GM21619 (cell line): ENCODE measurements at regions not wholly inside any gene's neighbourhood (a gene's known extent, or its start where the extent isn't known, plus 50 kb on each side); places are given as distances from the start of the nearest gene placed in this dataset.

Experiments used
- ATAC-seq: cut with Tn5 transposase; IDR thresholded peaks from one replicate; pipeline ENCODE4 v1.9.1; 2021; ENCODE audit not compliant: unreplicated experiment

- ATAC-seq: no peak
These were observed 186.0 kb upstream of the MKI67 start for GRCh38 chr10:128312250-128312649.

GRCh38 chr10:128314686-128315085 lies 188.5 kb upstream of the MKI67 start:
- ATAC-seq: no peak

DNA sequence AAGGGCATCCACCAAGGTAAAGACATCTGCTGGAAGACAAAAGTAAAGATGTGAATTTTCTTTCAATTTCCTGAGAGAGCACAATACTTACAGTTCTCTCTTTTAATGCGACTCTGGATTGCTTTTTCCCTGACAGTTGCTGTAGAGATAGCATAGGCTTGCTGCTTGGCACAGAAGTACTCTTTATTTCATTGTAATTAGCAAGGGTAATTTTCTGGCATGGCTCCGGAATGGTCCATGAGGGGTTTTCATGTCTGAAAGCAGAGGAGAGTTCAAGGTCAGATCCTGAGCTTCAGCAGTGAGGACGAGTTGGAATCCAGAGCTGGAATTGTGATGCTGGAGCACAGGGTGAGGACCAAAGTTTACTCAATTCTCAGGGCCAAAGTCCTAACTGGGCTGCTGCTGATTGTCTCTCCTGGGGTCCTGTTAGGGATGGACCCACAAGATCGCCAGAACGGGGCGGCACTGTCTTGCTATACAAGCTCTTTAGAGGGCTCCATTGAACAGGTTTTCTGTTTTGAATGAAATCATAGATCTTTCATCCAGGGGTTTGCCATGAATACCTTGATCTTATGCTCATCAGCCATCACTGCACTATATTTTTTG lies 190.0 kb upstream of the MKI67 start:
- ATAC-seq: no peak

- ATAC-seq: no peak
These were observed 190.7 kb upstream of the MKI67 start for GRCh38 chr10:128316925-128317324.

DNA sequence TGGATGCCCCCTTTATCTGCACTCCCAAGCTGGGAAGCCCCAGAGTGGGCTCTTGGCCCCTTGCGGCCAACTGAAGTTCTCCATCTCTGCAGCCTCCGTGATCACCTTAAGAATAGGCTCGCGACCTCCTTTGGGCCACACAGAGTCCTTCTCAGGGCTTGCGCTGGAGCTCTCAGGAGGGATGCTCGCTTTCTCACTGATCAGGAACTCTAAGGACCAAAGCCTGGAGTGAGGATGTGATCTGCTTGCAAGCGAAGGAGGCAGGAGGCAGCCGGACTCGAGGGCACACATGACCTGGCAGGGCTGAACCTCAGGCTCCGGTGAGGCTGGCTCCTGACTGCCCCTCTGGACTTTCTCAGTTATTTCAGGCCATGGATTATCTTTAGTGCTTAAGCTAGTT lies 192.1 kb upstream of the MKI67 start:
- no peak for ATAC-seq

DNA sequence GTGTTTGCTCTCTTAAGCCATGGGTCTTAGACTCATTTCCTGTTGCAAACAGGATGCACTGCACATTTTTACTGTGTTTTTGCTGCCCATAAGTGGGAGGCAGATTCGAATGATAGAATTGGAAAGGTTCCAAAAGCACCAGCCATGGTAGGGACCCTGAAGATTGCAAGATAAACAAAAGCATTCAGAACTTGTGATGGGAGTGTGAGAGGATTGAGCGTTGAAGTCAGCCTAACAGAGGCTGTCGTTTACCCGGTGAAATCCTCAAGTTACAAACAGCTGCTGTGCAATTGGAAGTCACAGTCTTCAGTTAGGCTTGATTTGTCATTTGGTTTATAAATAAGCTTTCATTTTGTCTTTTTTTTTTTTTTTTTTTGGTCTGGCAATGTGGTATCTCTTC lies 192.7 kb upstream of the MKI67 start:
- ATAC-seq: no peak

GRCh38 chr10:128322106-128322505 lies 195.9 kb upstream of the MKI67 start:
- no peak for ATAC-seq

GRCh38 chr10:128322950-128323349 lies 196.7 kb upstream of the MKI67 start:
- no peak for ATAC-seq

DNA sequence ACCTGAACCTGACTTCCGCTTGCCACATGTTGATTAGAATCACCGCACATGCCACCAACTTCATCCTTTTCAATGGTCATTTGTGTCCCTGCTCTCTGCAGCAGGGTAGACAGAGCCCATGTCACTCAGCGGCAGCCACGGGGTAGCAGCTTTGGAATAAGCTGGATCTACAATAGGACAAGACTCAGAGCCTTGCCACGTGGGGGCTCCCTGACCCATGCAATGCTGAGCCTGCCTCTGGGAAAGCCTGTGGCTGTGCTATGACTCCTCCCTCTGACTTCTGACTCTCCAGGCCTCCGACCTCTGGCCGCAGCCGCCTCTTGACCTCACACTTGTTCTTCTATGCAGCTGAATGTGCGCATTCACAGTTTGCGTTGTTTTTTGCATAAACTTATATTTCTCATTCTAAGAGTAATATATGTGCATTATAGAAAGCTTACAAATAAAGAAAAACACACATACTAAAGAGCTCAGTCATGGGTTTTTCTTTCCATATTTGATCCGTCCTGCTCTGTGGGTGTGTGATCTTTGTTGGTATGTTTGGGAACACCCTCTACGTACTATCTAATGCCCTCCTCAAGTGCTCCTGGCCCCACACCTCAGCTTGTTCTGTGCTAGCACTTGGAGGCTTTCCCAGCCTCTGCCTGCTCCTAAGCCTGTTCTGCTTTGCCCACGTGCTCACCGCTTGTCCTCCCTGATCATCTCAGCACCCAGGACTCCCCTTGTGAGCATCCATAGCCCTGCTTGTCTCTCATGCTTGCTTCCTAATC lies 198.0 kb upstream of the MKI67 start:
- ATAC-seq: no peak

DNA sequence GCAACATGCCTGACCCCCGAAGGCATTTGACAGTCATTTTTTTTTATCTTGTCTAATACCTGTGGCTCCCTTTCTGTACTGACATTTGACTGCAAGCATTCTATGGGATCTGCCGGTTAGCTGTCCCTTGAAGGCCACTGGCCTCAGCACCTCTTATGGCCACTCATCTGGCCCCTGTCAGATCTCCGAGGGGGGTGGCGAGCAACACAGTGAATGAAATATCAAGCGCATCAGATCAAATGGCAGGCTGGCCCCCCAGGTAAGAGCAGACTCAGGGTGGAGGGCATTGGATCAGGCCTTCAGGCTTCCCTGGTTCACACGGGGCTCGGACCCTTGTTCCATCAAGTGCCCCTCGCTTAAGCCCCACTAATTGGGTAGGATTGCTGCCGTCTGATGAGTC lies 199.6 kb upstream of the MKI67 start:
- no peak for ATAC-seq

GRCh38 chr10:128326251-128326650 lies 200.0 kb upstream of the MKI67 start:
- no peak for ATAC-seq

- no peak for ATAC-seq
These were observed 200.6 kb upstream of the MKI67 start for GRCh38 chr10:128326851-128327250.

GRCh38 chr10:128336401-128336800 lies 210.2 kb upstream of the MKI67 start:
- no peak for ATAC-seq

- no peak for ATAC-seq
These were observed 211.7 kb upstream of the MKI67 start for GRCh38 chr10:128337860-128338378.

DNA sequence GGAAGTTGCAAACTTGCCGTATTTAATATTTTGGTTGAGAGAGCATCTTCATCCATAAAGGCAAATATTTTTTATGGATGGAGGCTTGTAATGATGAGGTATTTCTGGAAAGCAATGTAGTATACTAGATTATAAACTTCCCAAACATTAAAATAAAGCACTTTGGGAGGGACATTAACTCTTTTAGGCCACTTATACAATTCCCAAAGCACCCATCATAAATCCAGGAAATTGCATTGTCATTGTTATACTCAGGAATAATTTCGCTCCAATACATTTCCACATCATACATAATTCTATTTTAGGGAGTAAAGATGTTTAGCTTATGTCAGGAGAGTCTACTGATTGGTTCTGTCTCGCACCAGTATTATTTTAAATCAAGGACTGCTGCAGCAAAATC lies 212.7 kb upstream of the MKI67 start:
- no peak for ATAC-seq

GRCh38 chr10:128339753-128340152 lies 213.5 kb upstream of the MKI67 start:
- no peak for ATAC-seq

DNA sequence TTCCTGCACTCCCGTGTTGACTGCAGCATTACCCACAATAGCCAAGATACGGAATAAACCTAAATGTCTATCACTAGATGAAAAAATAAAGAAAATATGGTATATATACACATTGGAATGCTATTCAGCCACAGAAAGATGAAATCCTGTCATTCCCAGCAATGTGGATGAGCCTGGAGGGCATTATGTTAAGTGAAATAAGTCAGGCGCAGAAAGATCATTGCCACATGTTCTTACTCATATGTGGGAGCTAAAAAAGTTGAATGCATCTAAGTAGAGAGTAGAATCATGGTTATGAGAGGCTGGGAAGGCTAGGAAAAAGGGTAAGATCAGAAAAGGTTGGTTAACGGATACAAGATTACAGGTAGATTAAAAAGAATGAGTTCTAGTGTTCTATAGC lies 219.1 kb upstream of the MKI67 start:
- ATAC-seq: no peak

GRCh38 chr10:128360783-128361182 lies 234.6 kb upstream of the MKI67 start:
- no peak for ATAC-seq

GRCh38 chr10:128361487-128361886 lies 235.3 kb upstream of the MKI67 start:
- no peak for ATAC-seq

DNA sequence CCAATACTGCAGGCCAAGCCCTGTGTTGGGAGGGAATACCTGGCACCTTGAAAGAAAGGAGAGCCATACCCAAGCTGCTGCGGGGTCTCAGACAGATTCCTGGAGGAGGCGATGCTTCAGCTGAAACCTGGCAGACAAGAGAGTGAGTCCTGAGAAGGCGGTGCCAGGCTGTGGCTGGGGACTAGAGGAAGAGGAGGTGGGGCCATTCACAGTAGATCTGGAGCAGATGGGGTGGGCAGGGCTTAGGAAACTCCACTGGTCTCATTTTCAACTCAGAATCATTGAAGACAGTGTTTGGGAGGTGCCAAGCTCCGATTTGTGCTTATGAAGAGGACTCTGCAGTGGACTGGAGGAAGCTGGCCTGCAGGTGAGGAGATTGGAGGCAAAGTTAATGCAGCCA lies 236.3 kb upstream of the MKI67 start:
- ATAC-seq: no peak

- no peak for ATAC-seq
These were observed 238.4 kb upstream of the MKI67 start for GRCh38 chr10:128364631-128365030.

- ATAC-seq: no peak
These were observed 239.0 kb upstream of the MKI67 start for GRCh38 chr10:128365156-128365725.
